Prostate gland (tissue), 2 donors: ENCODE measurements at regions not wholly inside any gene's neighbourhood (a gene's known extent, or its start where the extent isn't known, plus 50 kb on each side); places are given as distances from the start of the nearest gene placed in this dataset.

Source experiments
- POLR2A ChIP-seq: fragments of 450-650 bp; IDR thresholded peaks from one replicate; pipeline ENCODE4 v1.6.1; 2016; ENCODE audit warnings: antibody characterized with exemption, mild to moderate bottlenecking
- POLR2AphosphoS5 ChIP-seq: sonication (generic); formaldehyde crosslinking; IDR thresholded peaks from one replicate; pipeline ENCODE4 v1.6.1; 2017; ENCODE audit warnings: antibody characterized with exemption
- TF ChIP-seq, protein P1 (sequence below), 4 experiments: fragments of 200-600 bp in 2 of 4; fragments of 450-650 bp in 2 of 4; sonication (generic) in 2 of 4; IDR thresholded peaks; 1 replicate in 3 of 4; 2 replicates in 1 of 4; pipeline ENCODE4 v1.5.1; 2016 to 2019; ENCODE audit warnings: antibody characterized with exemption in 4 of 4, mild to moderate bottlenecking in 2 of 4, moderate library complexity in 2 of 4

DNA sequence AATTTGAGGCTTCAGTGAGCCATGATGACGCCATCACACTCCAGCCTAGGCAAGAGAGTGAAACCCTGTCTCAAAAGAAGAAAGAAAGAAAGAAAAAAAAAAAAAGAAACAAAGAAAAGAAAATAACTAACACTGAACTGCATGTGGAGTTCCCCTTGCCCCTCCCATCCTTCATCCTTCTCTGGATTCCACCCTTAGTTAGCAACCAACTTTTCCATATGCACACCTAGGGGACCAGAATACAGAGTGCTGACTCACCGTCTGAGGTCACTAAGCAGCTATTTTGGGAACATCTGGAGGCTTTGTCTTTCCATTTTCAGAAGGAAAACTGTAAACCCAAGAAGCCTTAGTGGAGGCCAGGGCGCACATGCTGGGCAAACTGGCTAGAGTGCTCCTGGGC, 257.4 kb downstream of the MAFB start:
- TF ChIP-seq, protein P1, sequence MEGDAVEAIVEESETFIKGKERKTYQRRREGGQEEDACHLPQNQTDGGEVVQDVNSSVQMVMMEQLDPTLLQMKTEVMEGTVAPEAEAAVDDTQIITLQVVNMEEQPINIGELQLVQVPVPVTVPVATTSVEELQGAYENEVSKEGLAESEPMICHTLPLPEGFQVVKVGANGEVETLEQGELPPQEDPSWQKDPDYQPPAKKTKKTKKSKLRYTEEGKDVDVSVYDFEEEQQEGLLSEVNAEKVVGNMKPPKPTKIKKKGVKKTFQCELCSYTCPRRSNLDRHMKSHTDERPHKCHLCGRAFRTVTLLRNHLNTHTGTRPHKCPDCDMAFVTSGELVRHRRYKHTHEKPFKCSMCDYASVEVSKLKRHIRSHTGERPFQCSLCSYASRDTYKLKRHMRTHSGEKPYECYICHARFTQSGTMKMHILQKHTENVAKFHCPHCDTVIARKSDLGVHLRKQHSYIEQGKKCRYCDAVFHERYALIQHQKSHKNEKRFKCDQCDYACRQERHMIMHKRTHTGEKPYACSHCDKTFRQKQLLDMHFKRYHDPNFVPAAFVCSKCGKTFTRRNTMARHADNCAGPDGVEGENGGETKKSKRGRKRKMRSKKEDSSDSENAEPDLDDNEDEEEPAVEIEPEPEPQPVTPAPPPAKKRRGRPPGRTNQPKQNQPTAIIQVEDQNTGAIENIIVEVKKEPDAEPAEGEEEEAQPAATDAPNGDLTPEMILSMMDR (IDR thresholded peaks at IDR 0.05): no peak
- TF ChIP-seq POLR2A (no peak), POLR2AphosphoS5 (no peak)
